Caco-2 (cell line): ENCODE measurements at regions not wholly inside any gene's neighbourhood (a gene's known extent, or its start where the extent isn't known, plus 50 kb on each side); places are given as distances from the start of the nearest gene placed in this dataset.

Experiments used
- BruUV-seq: library from RNA; stranded (reverse); fragments of 400-500 nt; replicated peaks from 2 replicates; lab custom pipeline; 2021; lab: Mats Ljungman, UMichigan
- CTCF ChIA-PET: fragments of 300-600 bp; sonication (Branson Sonifier 250); formaldehyde crosslinking; loops from one replicate; lab custom pipeline; 2022; ENCODE audit warnings: antibody characterized with exemption; lab: Charles Lee
- POLR2A ChIA-PET: fragments of 300-600 bp; sonication (Branson Sonifier 250); formaldehyde crosslinking; loops from one replicate; lab custom pipeline; 2022; ENCODE audit warnings: antibody characterized with exemption; lab: Charles Lee
- DNase-seq, 2 experiments: peaks; one replicate each; pipeline versions ENCODE4 v3.0.0 to v3.0.0-alpha.2; 2020 to 2022
- H3K27me3 ChIP-seq: replicated peaks from 2 replicates; pipeline ENCODE4 v1.6.0; 2011; ENCODE audit warnings: low read length; ENCODE audit not compliant: control insufficient read depth, insufficient read depth
- H3K36me3 ChIP-seq: 2 replicates; pipeline ENCODE4 v1.5.1; 2011; ENCODE audit warnings: low read length; ENCODE audit not compliant: control insufficient read depth, insufficient read depth
- H3K4me1 ChIP-seq: fragments of 250-450 bp; sonication (Bioruptor Pico); 2 replicates; pipeline ENCODE4 v1.5.1; 2020; ENCODE audit warnings: mild to moderate bottlenecking
- H3K4me3 ChIP-seq: 2 replicates; pipeline ENCODE4 v1.5.1; 2011; ENCODE audit warnings: low read depth, mild to moderate bottlenecking, control low read depth, low read length
- H3K9me3 ChIP-seq: fragments of 250-450 bp; sonication (Bioruptor Pico); 2 replicates; pipeline ENCODE4 v1.5.1; 2020; ENCODE audit warnings: mild to moderate bottlenecking, moderate library complexity
- H3K27ac Mint-ChIP-seq: one replicate; pipeline ENCODE4 v1.8.0; 2022; ENCODE audit warnings: mixed read lengths; ENCODE audit not compliant: unreplicated experiment
- H3K27me3 Mint-ChIP-seq: one replicate; pipeline ENCODE4 v1.8.0; 2022; ENCODE audit warnings: mixed read lengths; ENCODE audit not compliant: insufficient read depth, unreplicated experiment
- H3K36me3 Mint-ChIP-seq: one replicate; pipeline ENCODE4 v1.8.0; 2022; ENCODE audit warnings: mild to moderate bottlenecking, mixed read lengths; ENCODE audit not compliant: insufficient read depth, unreplicated experiment
- H3K4me1 Mint-ChIP-seq: one replicate; pipeline ENCODE4 v1.8.0; 2022; ENCODE audit warnings: low read depth, mixed read lengths; ENCODE audit not compliant: unreplicated experiment
- H3K4me3 Mint-ChIP-seq: one replicate; pipeline ENCODE4 v1.8.0; 2022; ENCODE audit warnings: mild to moderate bottlenecking, moderate library complexity, mixed read lengths; ENCODE audit not compliant: unreplicated experiment
- H3K9me3 Mint-ChIP-seq: one replicate; pipeline ENCODE4 v1.8.0; 2022; ENCODE audit warnings: mixed read lengths; ENCODE audit not compliant: unreplicated experiment
- CTCF ChIP-seq, 2 experiments: fragments of 200-600 bp in 1 of 2; IDR thresholded peaks; 1 replicate in 1 of 2; 2 replicates in 1 of 2; pipeline versions ENCODE4 v1.5.1 to v1.8.0; 2011 to 2022; ENCODE audit warnings: antibody characterized with exemption in 1 of 2, control low read depth in 1 of 2, inconsistent platforms in 1 of 2, low read depth in 1 of 2, low read length in 1 of 2, mild to moderate bottlenecking in 1 of 2, moderate library complexity in 1 of 2; ENCODE audit not compliant: insufficient read depth in 1 of 2, severe bottlenecking in 1 of 2, unreplicated experiment in 1 of 2
- intact Hi-C: fragments of 100-400 bp; cut with micrococcal nuclease; formaldehyde crosslinking; loops from one replicate; pipeline ENCODE4 v1.10.0; 2022; ENCODE audit not compliant: unreplicated experiment

GRCh38 chr5:174526177-174526576, 198.2 kb upstream of the MSX2 start:
- no TSS peak for BruUV-seq
- Histone ChIP-seq H3K36me3 (no peaks in the 10 kb centered on the region), H3K27me3 (no peaks in the 10 kb centered on the region), H3K4me3 (no peak overlapping the region), H3K4me1 (peaks cover 47% of the 10 kb centered on the region), H3K9me3 (peaks cover 3% of the 10 kb centered on the region; the same call in 1 of the 2 replicates)
- Mint-ChIP-seq H3K4me3 (no peak overlapping the region), H3K36me3 (peaks cover 5% of the 10 kb centered on the region), H3K27ac (no peak overlapping the region), H3K4me1 (peaks cover 58% of the 10 kb centered on the region), H3K9me3 (no peaks in the 10 kb centered on the region), H3K27me3 (no peaks in the 10 kb centered on the region)
- CTCF ChIA-PET = no interaction called here
- POLR2A ChIA-PET = no interaction called here
- DNase-seq = no peak
- intact Hi-C loops = no loop called here
- TF ChIP-seq CTCF (IDR thresholded peaks at IDR 0.05; ENCODE audit: insufficient read depth in 1 of 2, low read depth in 1 of 2, low read length in 1 of 2, severe bottlenecking in 1 of 2, unreplicated experiment in 1 of 2) = no peak

- no TSS peak for BruUV-seq
- TF ChIP-seq CTCF (IDR thresholded peaks at IDR 0.05; ENCODE audit: insufficient read depth in 1 of 2, low read depth in 1 of 2, low read length in 1 of 2, severe bottlenecking in 1 of 2, unreplicated experiment in 1 of 2) = no peak
Observed at GRCh38 chr5:174527916-174528540, 196.4 kb upstream of the MSX2 start.

GRCh38 chr5:174528821-174529544, 195.4 kb upstream of the MSX2 start:
- peaks cover 57% of the 10 kb centered on the region for H3K4me1 ChIP-seq
- H3K27me3 Mint-ChIP-seq = no peaks in the 10 kb centered on the region
- H3K36me3 Mint-ChIP-seq = peaks cover 5% of the 10 kb centered on the region
- CTCF ChIA-PET = interaction anchor here (0.6 to 0.7 kb wide), 2 partner anchors 8 to 32 kb away, joined by 3 to 7 read pairs; no protein-coding TSS in a partner anchor
- peak overlapping the region; percentile 8 for H3K27ac Mint-ChIP-seq
- H3K9me3 ChIP-seq = peaks cover 3% of the 10 kb centered on the region; the same call in 1 of the 2 replicates
- H3K4me1 Mint-ChIP-seq = peaks cover 58% of the 10 kb centered on the region
- no TSS peak for BruUV-seq
- POLR2A ChIA-PET = no interaction called here
- intact Hi-C loops = no loop called here
- DNase-seq = no peak
- H3K4me3 ChIP-seq = no peak overlapping the region
- H3K9me3 Mint-ChIP-seq = no peaks in the 10 kb centered on the region
- H3K36me3 ChIP-seq = no peaks in the 10 kb centered on the region
- no peak for TF ChIP-seq CTCF (IDR thresholded peaks at IDR 0.05; ENCODE audit: insufficient read depth in 1 of 2, low read depth in 1 of 2, low read length in 1 of 2, severe bottlenecking in 1 of 2, unreplicated experiment in 1 of 2)
- H3K27me3 ChIP-seq = no peaks in the 10 kb centered on the region
- H3K4me3 Mint-ChIP-seq = no peak overlapping the region

More at GRCh38 chr5:174527916-174528540, 196.4 kb upstream of the MSX2 start:
- H3K4me3 Mint-ChIP-seq = no peak overlapping the region
- H3K27me3 ChIP-seq = no peaks in the 10 kb centered on the region
- no peak for DNase-seq
- intact Hi-C loops = no loop called here
- no peaks in the 10 kb centered on the region for H3K9me3 Mint-ChIP-seq
- H3K9me3 ChIP-seq = peaks cover 3% of the 10 kb centered on the region; the same call in 1 of the 2 replicates
- ChIA-PET POLR2A (interaction anchor here (0.5 kb wide), 1 partner anchor 86 kb away, joined by 7 read pairs; no protein-coding TSS in a partner anchor), CTCF (no interaction called here)
- peaks cover 58% of the 10 kb centered on the region for H3K4me1 Mint-ChIP-seq
- no peaks in the 10 kb centered on the region for H3K36me3 ChIP-seq
- peaks cover 55% of the 10 kb centered on the region for H3K4me1 ChIP-seq
- H3K27ac Mint-ChIP-seq = peak overlapping the region; percentile 51
- H3K27me3 Mint-ChIP-seq = no peaks in the 10 kb centered on the region
- H3K4me3 ChIP-seq = no peak overlapping the region
- peaks cover 5% of the 10 kb centered on the region for H3K36me3 Mint-ChIP-seq
